ENCODE measurements at regions not wholly inside any gene's neighbourhood (a gene's known extent, or its start where the extent isn't known, plus 50 kb on each side); places are given as distances from the start of the nearest gene placed in this dataset.

DNA sequence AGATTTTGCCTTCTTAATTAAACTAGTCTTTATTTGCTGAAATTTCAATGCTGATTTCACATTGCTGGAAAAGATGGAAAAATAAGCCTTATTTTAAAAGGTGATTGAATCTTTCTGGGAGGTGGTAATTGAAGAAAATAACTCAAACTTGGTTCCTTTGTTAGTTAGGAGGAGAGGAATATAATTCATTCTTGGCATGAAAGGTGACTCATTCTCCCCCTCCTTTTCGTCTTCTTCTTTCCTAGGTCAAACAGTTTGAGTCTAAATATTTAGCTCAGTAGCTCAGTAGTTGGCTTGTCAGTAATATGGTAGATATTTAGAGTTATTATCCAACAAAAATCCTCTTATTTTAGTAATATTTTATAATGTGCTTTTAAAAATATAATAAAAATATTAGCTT, 353.9 kb upstream of the MEF2C start:
- no peak for DNase-seq

DNA sequence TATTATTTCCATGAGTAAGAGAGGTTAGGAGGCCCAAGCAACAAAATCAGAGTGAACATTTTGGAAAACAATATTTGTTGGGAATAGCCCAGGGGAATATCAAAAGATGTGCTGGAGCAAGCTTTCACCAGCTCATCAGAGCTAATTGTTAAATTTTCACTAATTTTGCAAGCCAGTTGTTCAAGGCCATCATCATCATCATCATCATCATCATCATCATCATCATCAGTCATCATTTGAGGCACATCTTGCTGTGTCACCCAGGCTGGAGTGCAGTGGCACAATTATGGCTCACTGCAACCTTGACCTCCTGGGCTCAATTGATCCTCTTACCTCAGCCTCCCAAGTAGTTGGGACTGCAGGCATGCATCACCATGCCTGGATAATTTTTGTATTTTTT, 350.5 kb upstream of the MEF2C start:
- DNase-seq, result no peak

DNA sequence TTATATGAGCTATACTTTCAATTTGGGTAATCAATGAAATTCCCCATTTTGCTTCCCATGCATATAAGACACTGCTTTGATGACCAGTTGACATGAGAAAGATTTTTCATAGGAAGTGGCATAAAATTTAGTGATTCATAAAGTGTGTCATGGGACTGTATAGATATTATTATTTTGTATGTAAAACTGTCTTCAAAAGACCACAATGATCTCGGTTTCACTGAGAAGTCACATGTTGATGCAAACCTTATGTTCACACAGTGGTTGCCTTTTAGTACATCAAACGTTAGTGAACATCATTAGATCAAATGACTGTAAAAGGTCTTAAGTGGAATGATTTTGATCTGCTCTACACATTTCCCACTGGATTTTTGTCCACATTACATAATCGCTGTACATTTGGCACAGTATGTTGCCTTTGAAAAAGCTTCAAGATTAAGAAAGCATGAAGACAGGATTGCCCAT, 349.2 kb upstream of the MEF2C start:
- no peak for DNase-seq

DNA sequence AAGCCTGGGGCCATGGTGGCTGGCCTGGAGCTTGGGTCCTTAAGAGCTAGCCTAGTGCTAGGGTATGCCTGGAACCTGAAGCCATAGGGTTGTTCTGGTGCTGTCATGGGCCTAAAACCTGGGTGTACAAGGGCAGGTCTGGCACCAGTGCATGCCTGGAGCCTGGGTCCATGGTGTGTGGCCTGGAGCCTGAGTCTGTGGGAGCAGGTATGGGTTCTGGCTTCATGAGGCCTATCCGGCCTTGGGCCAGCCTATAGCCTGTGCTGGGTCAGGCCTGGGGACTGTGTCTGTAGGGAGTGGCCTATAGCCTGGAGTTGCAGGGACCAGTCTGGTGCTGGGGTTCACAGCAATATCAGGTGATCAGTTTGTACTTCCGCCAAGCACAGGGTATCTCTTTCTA, 347.2 kb upstream of the MEF2C start:
- DNase-seq, result no peak

DNA sequence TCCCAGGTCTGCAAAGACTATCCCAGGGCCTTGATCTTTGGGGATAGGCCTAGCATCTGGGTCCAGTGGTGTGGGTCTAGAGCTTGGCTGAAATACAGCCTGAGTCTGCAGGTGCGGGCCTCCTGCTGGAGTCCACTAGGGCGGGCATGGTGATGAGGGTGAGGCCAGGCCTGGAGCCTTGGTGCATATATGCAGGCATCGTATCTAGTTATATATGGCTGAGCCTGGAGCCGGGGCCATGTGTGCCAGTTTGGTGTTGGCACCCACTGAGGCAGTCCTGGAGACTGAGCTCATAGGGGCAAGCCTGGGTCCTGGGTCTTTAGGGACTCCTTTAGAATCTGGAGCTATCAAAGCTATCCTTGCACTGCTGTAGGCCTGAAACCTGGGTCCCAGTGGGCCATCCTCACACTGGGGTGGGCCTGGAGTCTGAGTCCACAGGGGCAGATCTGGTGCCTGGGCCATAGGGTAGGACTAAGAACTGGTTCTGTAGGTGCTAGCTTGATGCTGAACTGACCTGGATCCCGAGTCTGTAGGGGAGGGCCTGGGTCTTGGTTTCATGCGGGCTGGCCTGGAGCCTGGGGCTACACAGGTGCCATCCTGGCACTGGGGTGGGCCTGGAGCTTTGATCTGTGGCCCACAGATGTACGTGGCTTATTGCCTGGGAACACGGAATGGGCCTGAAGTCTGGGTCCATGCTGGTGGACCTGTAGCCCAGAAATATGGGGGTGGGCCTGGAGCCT, 346.5 kb upstream of the MEF2C start:
- DNase-seq, result no peak

DNA sequence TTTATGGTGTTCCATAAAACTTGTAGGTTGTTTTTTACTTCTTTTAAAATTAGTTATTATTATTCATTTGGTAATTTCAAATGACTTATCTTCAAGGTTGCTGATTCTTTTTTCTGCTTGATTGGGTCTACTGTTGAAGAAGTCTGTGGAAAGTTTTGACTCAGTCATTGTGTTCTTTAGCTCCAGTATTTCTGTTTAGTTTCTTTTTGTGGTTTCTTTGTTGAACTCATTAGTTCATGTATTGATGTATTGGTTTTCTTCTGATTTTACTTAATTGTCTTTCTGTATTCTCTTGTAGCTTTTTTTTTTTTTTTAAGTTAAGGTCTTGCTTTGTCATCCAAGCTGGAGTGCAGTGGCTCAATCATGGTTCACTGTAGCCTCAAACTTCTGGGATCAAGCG, 345.4 kb upstream of the MEF2C start:
- DNase-seq, result no peak

DNA sequence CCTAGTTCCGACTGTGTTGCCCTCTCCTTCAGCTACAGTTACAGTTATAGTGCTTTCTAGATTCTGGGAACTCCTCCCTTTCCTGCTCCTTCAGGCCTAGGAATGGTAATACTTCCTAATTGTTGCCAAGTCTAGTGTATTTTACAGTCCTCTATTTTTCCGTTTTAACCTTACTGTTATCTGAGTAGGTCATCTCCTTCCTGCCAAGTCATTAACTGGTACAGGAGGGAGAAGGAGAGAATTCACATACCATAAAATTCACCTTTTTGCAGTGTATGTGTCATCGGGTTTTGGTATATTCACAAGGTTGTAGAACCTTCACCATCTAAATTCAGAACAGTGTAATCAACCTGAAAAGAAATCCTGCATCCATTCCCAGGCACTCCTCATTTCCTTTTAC, 335.4 kb upstream of the MEF2C start:
- no peak for DNase-seq

DNA sequence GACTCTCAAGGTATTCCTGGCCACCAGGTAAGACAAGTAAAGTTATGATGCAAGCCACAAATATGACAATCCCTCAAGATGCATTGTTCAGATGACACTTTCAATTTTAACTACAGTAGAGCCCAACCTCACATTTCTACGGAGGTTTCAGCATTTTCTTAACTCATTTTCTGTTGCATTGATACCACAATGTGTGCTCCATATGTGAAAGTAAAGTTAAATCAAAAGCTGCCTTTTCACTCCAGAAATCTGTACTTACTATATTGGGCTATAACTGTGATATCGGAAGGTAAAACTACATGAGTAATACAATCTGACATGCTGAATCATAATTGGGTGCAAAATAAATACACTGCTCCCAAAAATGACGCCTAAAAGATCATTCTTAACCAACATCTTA, 333.6 kb upstream of the MEF2C start:
- no peak for DNase-seq

DNA sequence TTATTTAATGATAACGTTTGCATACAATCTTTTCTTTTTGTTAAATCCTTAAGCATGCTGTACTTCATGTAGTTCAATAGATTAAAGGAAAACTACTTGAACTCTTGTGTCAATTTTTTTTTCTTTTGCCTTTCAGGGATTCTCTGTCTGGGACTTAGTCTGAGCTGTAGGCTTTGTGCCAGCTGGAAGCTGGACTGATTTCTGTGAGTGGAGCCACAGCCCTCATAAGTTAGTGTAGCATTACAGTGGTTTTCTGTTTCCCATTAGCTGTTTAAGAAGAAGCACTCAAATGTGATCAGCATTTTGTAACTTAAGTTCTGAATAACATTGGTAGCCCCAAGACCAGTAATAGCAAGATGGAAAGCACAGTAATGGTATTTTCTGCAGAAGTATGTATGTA, 330.6 kb upstream of the MEF2C start:
- DNase-seq, result no peak

DNA sequence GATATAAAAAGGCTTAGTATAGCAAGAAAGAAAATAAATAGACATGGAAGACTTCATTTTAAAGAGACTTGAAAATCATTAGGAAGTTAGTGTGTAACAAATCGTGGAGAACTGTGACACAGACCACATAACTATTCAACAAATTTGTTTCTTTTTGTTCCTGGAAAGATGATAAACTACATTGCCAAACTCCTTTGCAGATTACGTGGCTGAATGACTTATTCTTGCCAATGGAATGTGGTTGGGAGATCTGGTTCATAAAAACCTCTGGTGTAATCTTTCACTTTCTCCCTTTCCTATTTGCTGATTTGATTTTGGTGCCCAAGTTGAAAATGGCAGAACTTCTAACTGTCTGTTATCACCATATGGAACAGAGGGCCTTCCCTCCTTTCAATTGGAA, 328.9 kb upstream of the MEF2C start:
- no peak for DNase-seq

DNA sequence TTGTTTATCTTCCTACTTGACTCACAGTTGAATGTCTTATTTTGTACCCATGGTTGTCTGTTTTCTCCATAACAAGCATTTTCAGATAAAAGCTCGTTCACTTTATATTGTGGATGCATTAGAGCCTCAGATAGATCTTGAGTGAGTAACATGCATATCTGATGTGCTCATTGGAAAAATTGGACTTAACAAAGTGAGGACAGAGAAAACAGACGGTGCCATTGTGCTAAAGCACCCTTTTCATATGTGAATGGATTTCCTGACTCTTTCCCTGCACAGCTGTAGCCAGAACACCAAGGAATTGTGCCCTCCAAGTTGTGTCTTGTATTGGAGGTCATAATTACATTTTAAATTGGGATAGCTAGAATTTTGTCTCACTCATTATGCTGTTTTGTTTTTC, 325.8 kb upstream of the MEF2C start:
- DNase-seq, result no peak

DNA sequence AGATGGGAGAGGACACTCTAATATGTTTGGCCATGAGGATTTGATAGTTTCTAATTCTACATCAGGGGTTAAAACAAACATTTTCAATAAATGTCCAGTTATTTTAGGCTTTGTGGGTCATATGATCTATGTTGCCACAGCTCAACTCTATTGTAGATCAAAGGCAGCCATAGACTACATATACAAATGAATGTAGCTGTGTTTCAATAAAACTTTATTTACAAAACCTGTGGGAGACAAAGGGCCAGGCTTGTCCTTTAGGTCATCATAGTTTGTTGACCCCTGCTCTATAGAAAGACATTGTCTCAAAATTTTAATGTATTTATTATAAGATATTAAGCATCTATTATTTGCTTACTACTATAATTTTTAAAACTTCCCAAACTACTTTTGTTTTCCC, 325.4 kb upstream of the MEF2C start:
- DNase-seq, result no peak

DNA sequence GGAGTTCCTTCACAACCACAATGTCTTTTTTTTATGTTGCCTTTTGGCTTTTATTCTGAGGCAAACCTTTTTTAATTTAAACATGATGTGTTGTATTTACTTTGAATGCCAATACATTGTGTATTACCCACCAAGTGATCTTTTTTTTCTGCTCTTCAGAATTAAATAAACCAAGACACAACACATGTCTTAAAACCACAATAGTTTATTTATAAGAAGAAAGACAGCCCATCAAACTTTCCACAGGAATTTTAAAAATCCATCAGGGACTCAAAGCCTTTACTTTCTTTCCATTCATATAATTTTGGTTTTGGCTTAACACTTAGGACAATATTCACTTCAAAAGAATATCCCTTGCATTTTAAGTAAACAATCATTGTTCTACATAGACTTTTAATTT, 321.8 kb upstream of the MEF2C start:
- no peak for DNase-seq

DNA sequence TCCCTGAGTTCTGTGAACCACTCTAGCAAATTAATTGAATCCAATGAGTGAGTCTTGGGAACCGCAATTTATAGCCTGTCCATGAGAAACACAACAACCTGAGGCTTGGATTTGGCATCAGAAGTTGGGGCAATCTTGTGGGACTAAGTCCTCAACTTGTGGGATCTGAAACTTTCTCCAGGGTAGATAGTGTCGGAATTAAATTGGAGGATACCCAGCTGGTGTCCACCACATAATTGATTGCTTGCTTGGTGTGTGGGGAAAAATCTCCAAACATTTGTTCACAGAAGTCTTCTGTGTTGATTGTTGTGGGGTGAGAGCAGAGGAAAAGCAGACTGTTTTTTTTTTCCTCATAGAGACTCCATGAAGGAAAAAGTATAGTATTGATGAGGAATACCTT, 320.6 kb upstream of the MEF2C start:
- DNase-seq, result no peak

DNA sequence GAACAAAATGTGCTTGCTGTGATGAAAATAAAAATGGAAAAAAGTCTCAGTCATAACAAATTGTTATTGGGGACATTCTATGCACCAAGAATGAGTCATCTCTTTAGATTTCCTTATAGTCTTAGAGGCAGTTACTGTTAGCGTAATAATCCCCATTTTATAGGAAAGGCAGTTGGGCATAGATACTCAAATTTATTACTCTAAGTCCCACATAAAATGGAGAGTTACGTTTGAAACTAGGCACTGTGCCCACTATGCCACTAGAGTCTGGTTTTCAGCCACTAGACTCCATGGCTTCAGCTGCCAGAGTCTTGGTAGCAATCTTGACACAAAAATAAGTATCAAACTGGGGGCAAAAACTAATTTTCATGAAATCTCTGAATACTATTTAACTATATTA, 317.9 kb upstream of the MEF2C start:
- DNase-seq, result no peak

DNA sequence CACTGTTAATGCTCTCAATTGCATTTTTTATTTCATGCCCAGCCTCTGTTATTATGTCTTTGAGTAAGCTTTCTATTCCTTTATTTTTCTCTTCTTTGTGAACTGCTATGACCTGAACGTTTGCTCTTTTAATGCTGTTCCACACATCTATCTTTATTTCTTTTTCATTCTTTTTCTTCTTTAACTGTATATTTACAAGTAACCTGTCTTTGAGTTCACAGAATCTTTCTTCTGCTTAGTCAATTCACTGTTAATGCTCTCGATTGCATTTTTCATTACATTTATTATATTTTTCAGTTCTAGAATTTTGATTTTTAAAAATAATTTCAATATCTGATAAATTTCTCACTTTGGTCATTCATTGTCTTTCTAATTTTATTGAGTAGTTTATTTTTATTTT, 316.3 kb upstream of the MEF2C start:
- no peak for DNase-seq

DNA sequence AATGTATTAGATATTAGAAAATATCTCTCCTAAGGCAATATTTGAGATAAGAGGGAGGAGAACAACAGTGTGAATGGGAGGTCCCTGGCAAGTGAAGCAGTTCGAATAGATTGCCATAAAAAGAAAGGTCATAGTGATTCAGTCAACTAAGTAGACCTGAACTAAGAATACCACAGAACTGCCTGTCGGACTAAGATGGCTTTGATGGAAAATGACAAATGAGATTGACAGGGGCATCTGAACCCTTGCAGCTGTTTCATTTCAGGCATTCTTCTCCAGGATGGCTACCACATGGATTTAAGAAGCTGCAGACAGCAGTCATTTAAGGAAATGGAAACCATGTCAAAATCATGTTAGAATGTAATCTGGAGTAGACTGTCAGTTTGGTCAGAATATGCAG, 308.4 kb upstream of the MEF2C start:
- DNase-seq, result no peak

DNA sequence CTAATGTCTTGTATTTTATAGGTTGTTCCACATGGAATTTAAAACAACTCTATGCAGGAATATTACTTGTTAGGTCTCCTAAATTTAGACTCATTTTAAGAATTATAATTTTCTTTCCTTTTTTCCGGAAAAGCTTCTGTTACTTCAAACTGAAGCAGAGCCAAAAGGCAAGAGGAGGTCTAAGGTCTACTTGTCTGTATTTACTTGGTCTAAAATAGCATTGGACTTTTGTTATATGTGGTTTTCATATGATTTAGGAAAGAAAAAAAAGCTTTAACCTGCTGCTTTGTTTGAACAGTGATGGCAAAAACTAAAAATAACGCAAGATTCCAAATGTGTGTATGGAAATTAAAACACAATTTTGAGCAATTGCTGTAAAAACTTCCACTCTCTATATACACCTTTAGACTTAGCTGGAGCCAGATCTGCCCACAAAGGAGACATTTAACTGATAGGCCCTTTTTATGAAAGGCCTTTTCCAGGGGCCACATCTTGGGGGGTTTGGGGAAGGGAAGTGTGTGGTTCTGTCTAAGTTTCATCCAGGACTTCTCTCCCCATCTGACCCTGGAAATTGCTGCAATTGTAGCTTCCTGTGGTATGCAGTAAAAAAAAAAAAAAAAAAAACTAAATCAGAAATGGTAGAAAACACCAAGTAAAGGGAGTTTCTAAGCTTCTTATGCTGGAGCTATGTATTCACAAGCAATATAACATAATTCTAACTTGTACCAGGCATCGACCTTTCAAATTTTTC, 307.7 kb upstream of the MEF2C start:
- DNase-seq, result no peak

DNA sequence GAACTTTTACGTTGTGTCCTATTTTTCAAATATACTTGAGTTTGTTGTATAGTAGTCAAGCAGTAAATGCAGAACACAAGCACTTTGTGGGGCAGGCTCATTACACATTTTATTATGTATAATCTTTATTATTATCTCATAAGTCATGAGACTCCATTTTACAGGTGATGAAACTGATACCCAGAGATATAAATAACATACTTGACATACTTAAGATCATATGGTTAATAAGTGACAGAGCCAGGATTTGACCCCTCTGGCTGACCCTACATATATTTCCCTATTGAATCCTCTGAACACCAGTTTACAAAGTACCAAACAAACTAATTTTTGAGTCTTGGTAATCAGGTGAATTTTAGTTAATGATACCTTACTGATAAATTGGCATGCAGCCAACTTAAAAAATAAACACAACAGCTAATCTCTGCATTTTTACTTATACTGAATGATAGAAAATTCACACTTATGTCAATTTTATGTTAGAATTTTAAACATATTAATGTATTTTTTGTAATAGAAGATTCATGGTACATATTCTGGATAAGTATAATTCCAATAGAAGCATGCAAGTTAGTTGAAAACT, 305.0 kb upstream of the MEF2C start:
- no peak for DNase-seq

DNA sequence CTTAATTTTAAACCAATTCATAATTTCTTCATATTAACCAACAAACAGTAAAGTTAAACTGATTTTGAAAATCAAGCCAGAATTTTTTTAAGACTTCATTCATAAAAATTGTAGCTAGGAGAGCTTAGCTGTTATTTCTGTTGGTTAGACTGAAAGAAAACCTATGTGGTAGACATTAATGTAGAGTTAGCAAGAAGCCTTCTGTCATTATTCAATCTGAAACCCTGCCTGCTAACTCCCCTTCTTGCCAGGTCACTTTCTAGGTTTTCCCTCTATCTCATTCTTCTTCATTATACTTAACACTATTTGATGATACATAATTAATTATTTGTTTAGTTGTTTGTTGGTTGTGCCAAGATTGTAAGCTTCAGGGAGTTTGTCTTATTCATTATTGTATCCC, 304.3 kb upstream of the MEF2C start:
- no peak for DNase-seq

DNA sequence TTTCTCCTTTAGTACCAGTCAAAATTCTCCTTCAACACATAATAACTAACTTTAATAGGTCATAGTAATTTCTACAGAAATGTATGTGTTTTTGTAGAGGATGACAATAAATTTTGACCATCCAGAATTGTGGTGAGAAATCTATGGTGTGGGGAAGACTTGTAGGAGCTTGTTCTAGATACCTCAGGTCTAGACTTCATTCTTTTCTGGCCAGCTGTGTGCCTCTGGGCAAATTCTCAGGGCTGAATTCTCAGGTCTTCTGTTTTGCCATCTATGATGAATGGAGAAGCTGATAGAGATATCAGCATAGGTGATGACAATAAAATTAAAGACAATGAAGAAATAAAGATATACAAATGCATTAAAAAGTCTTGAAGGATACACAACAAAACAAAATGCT, 298.6 kb upstream of the MEF2C start:
- DNase-seq, result no peak

DNA sequence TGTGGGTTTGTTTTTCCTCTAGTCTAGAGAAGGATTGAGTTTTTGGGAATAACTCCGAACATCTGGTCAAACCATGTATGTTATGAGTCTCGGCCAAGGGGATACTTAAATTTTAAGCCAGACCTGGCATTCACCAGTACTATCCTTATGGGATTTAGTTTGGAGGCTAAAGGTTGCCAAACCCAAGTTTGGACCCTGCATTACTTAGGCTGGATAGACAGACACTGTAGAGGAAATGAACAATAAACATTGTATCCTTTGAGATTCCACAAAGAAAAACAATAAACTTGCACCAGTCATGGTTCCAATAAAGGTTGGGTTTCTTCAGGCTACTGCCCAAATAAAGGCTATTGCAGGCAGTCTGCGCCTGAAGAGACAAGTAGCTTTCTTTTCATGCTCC, 296.7 kb upstream of the MEF2C start:
- DNase-seq, result no peak

DNA sequence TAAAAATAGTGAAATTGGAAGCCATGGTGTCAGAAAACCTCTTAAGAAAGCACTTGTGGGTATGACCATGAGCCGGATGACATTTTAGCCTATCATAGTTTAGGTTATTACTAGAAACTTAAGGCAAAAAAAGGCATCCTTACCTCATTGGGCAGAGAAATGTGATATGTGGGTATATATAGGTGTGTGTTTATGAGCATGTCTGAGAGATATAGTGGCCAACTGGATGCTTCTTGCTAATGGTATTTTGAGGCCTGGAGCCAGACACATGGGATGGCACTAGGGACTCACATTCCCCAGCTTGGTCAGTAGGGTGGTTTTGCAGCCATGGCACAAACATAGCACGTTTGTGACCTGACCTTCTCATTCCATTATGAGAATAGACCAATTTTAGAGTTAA, 295.6 kb upstream of the MEF2C start:
- no peak for DNase-seq

DNA sequence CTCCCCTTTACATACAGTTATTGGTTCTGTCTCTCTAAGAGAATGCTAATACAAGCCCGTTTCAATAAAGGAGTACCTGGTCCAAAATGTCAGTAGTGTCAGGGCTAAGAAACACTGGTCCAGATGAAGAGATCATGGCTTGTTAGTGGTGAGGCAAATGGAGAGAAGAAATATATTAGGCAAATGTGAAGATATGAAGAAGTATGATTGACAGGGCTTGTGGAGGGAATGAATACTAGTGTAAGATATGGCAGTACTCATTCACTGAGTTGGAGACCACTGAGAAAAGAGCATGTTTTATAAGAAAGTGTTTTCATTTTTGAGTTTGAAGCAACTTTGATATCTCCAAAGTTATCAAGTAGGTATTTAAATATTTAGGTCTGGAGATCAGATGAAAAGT, 290.5 kb upstream of the MEF2C start:
- DNase-seq, result no peak

DNA sequence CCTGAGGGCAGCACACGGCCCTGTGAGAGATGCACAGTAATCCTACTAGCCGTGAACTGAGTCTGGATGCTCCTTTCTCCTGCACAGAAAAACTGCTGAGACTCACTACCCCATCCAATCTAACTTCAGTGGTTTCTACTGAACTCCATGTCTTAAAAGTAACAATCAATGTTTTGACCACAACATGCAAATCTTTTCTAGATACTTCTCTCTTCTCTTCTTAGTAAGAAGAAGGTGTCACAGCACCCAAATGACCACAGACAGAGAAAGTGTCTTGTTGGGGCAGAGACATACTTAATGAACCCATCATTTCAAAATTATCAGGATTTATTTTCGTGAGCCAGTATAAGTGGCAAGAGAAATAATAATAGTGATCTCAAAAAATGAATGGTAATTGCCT, 285.8 kb upstream of the MEF2C start:
- no peak for DNase-seq
